ENCODE measurements at regions not wholly inside any gene's neighbourhood (a gene's known extent, or its start where the extent isn't known, plus 50 kb on each side); places are given as distances from the start of the nearest gene placed in this dataset.

DNA sequence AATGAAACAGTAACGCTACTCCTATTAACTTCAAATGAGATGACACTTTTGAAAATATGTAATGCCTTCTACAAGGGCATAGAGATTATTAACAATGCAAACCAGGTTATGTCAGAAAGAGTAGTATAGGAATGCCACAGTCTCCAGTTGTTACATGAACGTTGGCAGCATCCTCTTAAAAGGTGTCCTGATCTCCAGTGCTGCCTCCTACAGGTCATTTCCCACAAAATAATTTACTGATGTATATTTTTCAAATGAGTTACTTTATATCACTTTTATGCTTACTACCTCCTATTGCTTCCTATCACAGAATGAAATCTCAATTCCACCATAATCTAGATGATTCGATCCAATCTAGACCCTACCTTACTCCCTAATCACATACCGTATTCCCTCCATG lies 195.2 kb upstream of the EPHA5 start:
- H3K4me1 ChIP-seq, result no peaks in the 10 kb centered on the region
- H3K4me3 ChIP-seq, result no peak overlapping the region
- intact Hi-C loops (cut with DNase I), result no loop called here
- WGBS, 2 donors, result 47 to 49% methylated on average over 4 of the region's 4 CpGs
- ATAC-seq, result no peak
- DNase-seq, result no peak
- no peaks in the 10 kb centered on the region for H3K27me3 ChIP-seq
- H3K9me3 ChIP-seq, result peaks cover 0 to 3% (median 0%) of the 10 kb centered on the region in 11 donors
- H3K36me3 ChIP-seq, result no peaks in the 10 kb centered on the region
- TF ChIP-seq, protein P1, sequence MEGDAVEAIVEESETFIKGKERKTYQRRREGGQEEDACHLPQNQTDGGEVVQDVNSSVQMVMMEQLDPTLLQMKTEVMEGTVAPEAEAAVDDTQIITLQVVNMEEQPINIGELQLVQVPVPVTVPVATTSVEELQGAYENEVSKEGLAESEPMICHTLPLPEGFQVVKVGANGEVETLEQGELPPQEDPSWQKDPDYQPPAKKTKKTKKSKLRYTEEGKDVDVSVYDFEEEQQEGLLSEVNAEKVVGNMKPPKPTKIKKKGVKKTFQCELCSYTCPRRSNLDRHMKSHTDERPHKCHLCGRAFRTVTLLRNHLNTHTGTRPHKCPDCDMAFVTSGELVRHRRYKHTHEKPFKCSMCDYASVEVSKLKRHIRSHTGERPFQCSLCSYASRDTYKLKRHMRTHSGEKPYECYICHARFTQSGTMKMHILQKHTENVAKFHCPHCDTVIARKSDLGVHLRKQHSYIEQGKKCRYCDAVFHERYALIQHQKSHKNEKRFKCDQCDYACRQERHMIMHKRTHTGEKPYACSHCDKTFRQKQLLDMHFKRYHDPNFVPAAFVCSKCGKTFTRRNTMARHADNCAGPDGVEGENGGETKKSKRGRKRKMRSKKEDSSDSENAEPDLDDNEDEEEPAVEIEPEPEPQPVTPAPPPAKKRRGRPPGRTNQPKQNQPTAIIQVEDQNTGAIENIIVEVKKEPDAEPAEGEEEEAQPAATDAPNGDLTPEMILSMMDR (IDR thresholded peaks at IDR 0.05), result peak in 3 of 9 donors; percentile 9 to 25 (median 12)
- no peak overlapping the region for H3K27ac ChIP-seq

DNA sequence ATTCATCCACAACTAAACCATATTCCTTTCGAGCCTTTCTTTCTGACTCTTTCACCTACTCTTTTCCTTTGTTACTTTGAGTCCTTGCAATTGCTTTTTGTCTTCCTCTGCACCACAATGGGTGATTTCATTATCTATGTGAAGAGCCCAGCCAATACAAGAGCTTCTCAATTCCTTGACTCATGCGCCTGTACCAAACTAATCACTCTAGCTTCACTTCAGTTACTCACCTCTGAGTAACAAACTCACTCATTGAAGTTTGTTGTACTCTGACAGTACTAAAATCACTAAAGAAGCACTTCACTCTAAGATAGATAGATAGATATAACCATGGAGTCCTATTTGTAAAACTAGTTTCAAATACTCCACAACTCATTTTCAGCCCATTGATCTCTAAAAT lies 191.7 kb upstream of the EPHA5 start:
- Histone ChIP-seq H3K4me1 (no peaks in the 10 kb centered on the region), H3K4me3 (no peak overlapping the region), H3K9me3 (peaks cover 0 to 3% (median 0%) of the 10 kb centered on the region in 11 donors), H3K27ac (no peak overlapping the region), H3K36me3 (no peaks in the 10 kb centered on the region), H3K27me3 (no peaks in the 10 kb centered on the region)
- WGBS, 2 donors, result 82 to 90% methylated on average over 2 of the region's 2 CpGs
- TF ChIP-seq, protein P1 (IDR thresholded peaks at IDR 0.05), result no peak
- intact Hi-C loops (cut with DNase I), result no loop called here
- DNase-seq (no peak), ATAC-seq (no peak)

DNA sequence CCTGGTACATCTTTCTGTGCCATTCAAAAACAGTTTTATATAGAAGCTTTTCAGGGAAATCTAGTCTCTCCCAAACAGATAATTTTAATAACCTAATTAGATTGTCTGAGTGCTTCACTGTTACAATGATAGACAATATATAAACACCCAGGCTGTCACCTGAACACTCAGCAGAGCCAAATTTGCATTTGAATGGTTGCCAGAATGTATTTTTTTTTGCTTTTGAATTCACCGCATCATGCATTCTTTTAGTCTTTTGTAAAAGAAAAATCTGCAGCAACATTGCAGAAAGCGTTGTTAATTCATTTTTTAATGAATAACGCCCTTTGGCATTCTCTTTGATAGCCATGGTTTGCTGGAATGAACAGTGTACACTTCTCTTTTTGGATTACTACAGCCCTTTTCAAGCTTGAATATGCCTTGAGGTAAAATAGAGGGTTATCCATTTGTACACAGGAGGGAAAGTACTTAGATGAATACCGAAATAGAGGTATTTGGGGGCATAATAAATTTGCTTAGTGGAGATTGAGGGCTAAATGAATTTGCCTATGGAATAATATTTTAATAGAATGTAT lies 175.0 kb upstream of the EPHA5 start:
- no peaks in the 10 kb centered on the region for H3K9me3 ChIP-seq
- no peaks in the 10 kb centered on the region for H3K27me3 ChIP-seq
- TF ChIP-seq, protein P1 (IDR thresholded peaks at IDR 0.05), result no peak
- no peaks in the 10 kb centered on the region for H3K36me3 ChIP-seq
- DNase-seq (no peak), ATAC-seq (no peak)
- H3K4me3 ChIP-seq, result no peak overlapping the region
- intact Hi-C loops (cut with DNase I), result loop anchor here in 1 of 10 donors (10.0 kb wide), 1 partner anchor 320 kb away; no protein-coding TSS in a partner anchor
- no peak overlapping the region for H3K27ac ChIP-seq
- 59 to 71% methylated on average over 4 of the region's 4 CpGs for WGBS, 2 donors
- H3K4me1 ChIP-seq, result no peaks in the 10 kb centered on the region

DNA sequence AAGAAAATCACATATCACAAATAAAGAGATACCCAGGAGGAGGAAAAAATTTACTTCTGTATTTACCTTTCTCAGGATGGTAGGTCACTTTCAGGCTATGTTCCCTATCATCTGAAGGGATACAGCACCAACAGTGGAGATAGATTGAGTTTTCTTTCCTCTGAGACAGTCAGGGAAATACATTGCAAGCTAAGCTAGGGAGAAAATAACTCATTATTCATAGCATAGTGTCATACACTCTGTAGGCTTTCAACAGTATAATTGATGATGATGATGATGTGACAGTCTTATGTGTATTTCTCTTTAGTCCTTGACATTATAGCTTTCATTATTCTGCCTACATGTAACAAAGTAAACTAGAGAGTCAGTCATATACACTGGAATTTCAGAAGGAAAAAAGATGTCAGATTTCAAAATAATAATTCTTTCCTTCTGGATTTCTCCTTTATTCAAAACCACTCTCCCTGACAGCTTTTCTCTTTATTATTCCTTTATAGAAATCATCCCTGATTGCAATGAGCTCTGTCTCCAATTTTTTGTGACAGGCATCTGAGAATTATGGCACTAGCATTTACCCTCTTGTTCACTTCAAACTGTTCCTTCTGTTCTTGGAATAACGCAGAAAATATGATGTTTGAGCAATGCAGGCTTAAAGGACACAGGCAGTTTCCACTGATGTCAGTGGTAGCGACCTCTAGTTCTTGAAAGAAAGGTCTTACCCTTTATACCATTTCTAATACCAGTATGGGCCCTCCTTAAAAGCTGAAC lies 169.1 kb upstream of the EPHA5 start:
- no peak overlapping the region for H3K27ac ChIP-seq
- WGBS, 2 donors, result 54 to 69% methylated on average over 2 of the region's 2 CpGs
- TF ChIP-seq, protein P1 (IDR thresholded peaks at IDR 0.05), result no peak
- DNase-seq (no peak), ATAC-seq (no peak)
- H3K4me1 ChIP-seq, result no peaks in the 10 kb centered on the region
- no peak overlapping the region for H3K4me3 ChIP-seq
- intact Hi-C loops (cut with DNase I), result no loop called here
- no peaks in the 10 kb centered on the region for H3K36me3 ChIP-seq
- H3K9me3 ChIP-seq, result no peaks in the 10 kb centered on the region
- H3K27me3 ChIP-seq, result no peaks in the 10 kb centered on the region

All from heart right ventricle (tissue), 16 donors.